Fibroblast of peridontal ligament (primary cell): ENCODE measurements at regions not wholly inside any gene's neighbourhood (a gene's known extent, or its start where the extent isn't known, plus 50 kb on each side); places are given as distances from the start of the nearest gene placed in this dataset.

Source experiments
- DNase-seq: peaks from one replicate; pipeline ENCODE4 v3.0.0-alpha.2; 2010; ENCODE audit errors: extremely low read depth

- no peak for DNase-seq
Measured at GRCh38 chr6:43968110-43968965, 158.9 kb downstream of the MRPL14 start.

- DNase-seq: no peak
Measured at GRCh38 chr6:43967719-43968091, 159.5 kb downstream of the MRPL14 start.

GRCh38 chr6:43966853-43967718 lies 160.2 kb downstream of the MRPL14 start:
- no peak for DNase-seq

GRCh38 chr6:43966374-43966658 lies 160.9 kb downstream of the MRPL14 start:
- no peak for DNase-seq

GRCh38 chr6:43965628-43966373 lies 161.5 kb downstream of the MRPL14 start:
- DNase-seq: no peak

- no peak for DNase-seq
Measured at GRCh38 chr6:43964659-43965570, 162.3 kb downstream of the MRPL14 start.

GRCh38 chr6:43963877-43964658 lies 163.2 kb downstream of the MRPL14 start:
- DNase-seq: no peak

GRCh38 chr6:43963203-43963602 lies 164.0 kb downstream of the MRPL14 start:
- no peak for DNase-seq

- peak; percentile 28 for DNase-seq
Measured at GRCh38 chr6:43962458-43962857, 164.8 kb downstream of the MRPL14 start.

- DNase-seq: no peak
Measured at GRCh38 chr6:43957273-43957672, 170.0 kb downstream of the MRPL14 start.

GRCh38 chr6:43956478-43956877 lies 170.8 kb downstream of the MRPL14 start:
- no peak for DNase-seq

- no peak for DNase-seq
Measured at GRCh38 chr6:43954311-43955131, 172.7 kb downstream of the MRPL14 start.

- no peak for DNase-seq
Measured at GRCh38 chr6:43953794-43954310, 173.4 kb downstream of the MRPL14 start.

- no peak for DNase-seq
Measured at GRCh38 chr6:43953256-43953655, 174.0 kb downstream of the MRPL14 start.

GRCh38 chr6:43952746-43953145 lies 174.5 kb downstream of the MRPL14 start:
- DNase-seq: no peak

- no peak for DNase-seq
Measured at GRCh38 chr6:43951756-43952675, 175.2 kb downstream of the MRPL14 start.

GRCh38 chr6:43951063-43951755 lies 176.0 kb downstream of the MRPL14 start:
- DNase-seq: peak; percentile 40

GRCh38 chr6:43950731-43951062 lies 176.6 kb downstream of the MRPL14 start:
- DNase-seq: no peak
